ENCODE measurements at regions not wholly inside any gene's neighbourhood (a gene's known extent, or its start where the extent isn't known, plus 50 kb on each side); places are given as distances from the start of the nearest gene placed in this dataset.

GRCh38 chr9:84136119-84136868 is 155.7 kb downstream of the RMI1 start:
- no peak for DNase-seq

GRCh38 chr9:84137968-84138367 is 157.4 kb downstream of the RMI1 start:
- DNase-seq, result no peak

GRCh38 chr9:84138541-84138940 is 157.9 kb downstream of the RMI1 start:
- no peak for DNase-seq

GRCh38 chr9:84139296-84140070 is 158.9 kb downstream of the RMI1 start:
- DNase-seq, result peak; percentile 29

- DNase-seq, result peak; percentile 84
These were observed 160.0 kb downstream of the RMI1 start for GRCh38 chr9:84140535-84141101.

GRCh38 chr9:84141741-84142370 is 161.3 kb downstream of the RMI1 start:
- peak; percentile 22 for DNase-seq

GRCh38 chr9:84145031-84145430 is 164.4 kb downstream of the RMI1 start:
- no peak for DNase-seq

GRCh38 chr9:84145780-84146179 is 165.2 kb downstream of the RMI1 start:
- no peak for DNase-seq

GRCh38 chr9:84146893-84147710 is 166.5 kb downstream of the RMI1 start:
- no peak for DNase-seq

- DNase-seq, result peak; percentile 14
These were observed 170.6 kb downstream of the RMI1 start for GRCh38 chr9:84151236-84151635.

GRCh38 chr9:84151640-84152039 is 171.0 kb downstream of the RMI1 start:
- peak; percentile 42 for DNase-seq

GRCh38 chr9:84152204-84152603 is 171.6 kb downstream of the RMI1 start:
- no peak for DNase-seq

- no peak for DNase-seq
These were observed 173.3 kb downstream of the RMI1 start for GRCh38 chr9:84153885-84154284.

GRCh38 chr9:84154320-84154719 is 173.7 kb downstream of the RMI1 start:
- DNase-seq, result no peak

- DNase-seq, result no peak
These were observed 177.4 kb downstream of the SLC28A3 start for GRCh38 chr9:84163052-84163650.

GRCh38 chr9:84166891-84167290 is 173.7 kb downstream of the SLC28A3 start:
- DNase-seq, result no peak

- DNase-seq, result no peak
These were observed 171.3 kb downstream of the SLC28A3 start for GRCh38 chr9:84169240-84169639.

- DNase-seq, result peak; percentile 25
These were observed 169.9 kb downstream of the SLC28A3 start for GRCh38 chr9:84170521-84171141.

- no peak for DNase-seq
These were observed 166.6 kb downstream of the SLC28A3 start for GRCh38 chr9:84173961-84174360.

- no peak for DNase-seq
These were observed 166.1 kb downstream of the SLC28A3 start for GRCh38 chr9:84174486-84174885.

GRCh38 chr9:84177407-84177806 is 163.2 kb downstream of the SLC28A3 start:
- DNase-seq, result no peak

GRCh38 chr9:84179531-84179930 is 161.0 kb downstream of the SLC28A3 start:
- DNase-seq, result no peak

Measured in retina (tissue), 1 donor.